HepG2 (cell line): ENCODE measurements at regions not wholly inside any gene's neighbourhood (a gene's known extent, or its start where the extent isn't known, plus 50 kb on each side); places are given as distances from the start of the nearest gene placed in this dataset.

Source experiments
- CTCF ChIP-seq: sonication (generic); formaldehyde crosslinking; IDR thresholded peaks from 2 replicates; pipeline ENCODE4 v1.5.0; 2020; ENCODE audit warnings: mild to moderate bottlenecking, missing genetic modification reagents, moderate library complexity
- JUND ChIP-seq: sonication (generic); formaldehyde crosslinking; IDR thresholded peaks from 2 replicates; pipeline ENCODE4 v1.8.0; 2022; ENCODE audit warnings: mild to moderate bottlenecking, missing genetic modification reagents
- NFE2L1 ChIP-seq: sonication (generic); formaldehyde crosslinking; IDR thresholded peaks from 2 replicates; pipeline ENCODE4 v1.4.0; 2020; ENCODE audit warnings: missing genetic modification reagents, mild to moderate bottlenecking, borderline replicate concordance
- POLR2A ChIP-seq, 2 experiments: IDR thresholded peaks; 2 replicates each; pipeline ENCODE4 v1.6.1; 2011; ENCODE audit warnings: low read depth in 2 of 2, low read length in 2 of 2, mild to moderate bottlenecking in 1 of 2, moderate library complexity in 1 of 2; ENCODE audit not compliant: insufficient read depth in 1 of 2
- PRDM4 ChIP-seq: sonication (generic); formaldehyde crosslinking; IDR thresholded peaks from 2 replicates; pipeline ENCODE4 v1.9.0; 2021; ENCODE audit warnings: missing genetic modification reagents, borderline replicate concordance
- REST ChIP-seq, 2 experiments: IDR thresholded peaks; 2 replicates each; pipeline ENCODE4 v1.6.1; 2011 to 2012; ENCODE audit warnings: low read length in 2 of 2, borderline replicate concordance in 1 of 2, low read depth in 1 of 2, mild to moderate bottlenecking in 1 of 2, moderate library complexity in 1 of 2
- SP1 ChIP-seq, 2 experiments: fragments of 450-650 bp in 1 of 2; sonication (generic) in 1 of 2; formaldehyde crosslinking in 1 of 2; IDR thresholded peaks; 2 replicates each; pipeline versions ENCODE4 v1.4.0 to v1.6.1; 2016 to 2020; ENCODE audit warnings: missing genetic modification reagents in 1 of 2

- TF ChIP-seq REST (IDR thresholded peaks at IDR 0.05; ENCODE audit: borderline replicate concordance in 1 of 2, low read depth in 1 of 2, low read length in 2 of 2) (no peak), POLR2A (IDR thresholded peaks at IDR 0.05; ENCODE audit: insufficient read depth in 1 of 2, low read depth in 2 of 2, low read length in 2 of 2) (no peak), NFE2L1 (CRISPR knock-in tag) (no peak), CTCF (CRISPR knock-in tag) (no peak), JUND (CRISPR knock-in tag) (no peak), PRDM4 (CRISPR knock-in tag) (no peak), SP1 (IDR thresholded peaks at IDR 0.05) (no peak), SP1 (CRISPR knock-in tag; IDR thresholded peaks at IDR 0.05) (no peak)
Measured at GRCh38 chr2:146235158-146235557, 1609.7 kb upstream of the ACVR2A start.
